Endothelial cell of umbilical vein (primary cell): ENCODE measurements at regions not wholly inside any gene's neighbourhood (a gene's known extent, or its start where the extent isn't known, plus 50 kb on each side); places are given as distances from the start of the nearest gene placed in this dataset.

ENCODE experiments used
- BruUV-seq: library from RNA; stranded (reverse); fragments of 400-500 nt; replicated peaks from 2 replicates; lab custom pipeline; 2021; lab: Mats Ljungman, UMichigan
- CTCF ChIA-PET: fragments of 300-600, 350-600 bp; sonication (Branson Sonifier 250); formaldehyde crosslinking; loops from one replicate; lab custom pipeline; 2021; ENCODE audit warnings: antibody characterized with exemption, inconsistent platforms; lab: Charles Lee
- POLR2A ChIA-PET: fragments of 300-600, 350-600 bp; sonication (Branson Sonifier 250); formaldehyde crosslinking; loops from one replicate; lab custom pipeline; 2021; ENCODE audit warnings: antibody characterized with exemption, inconsistent platforms; lab: Charles Lee
- DNase-seq: peaks from one replicate; pipeline ENCODE4 v3.0.0-alpha.2; 2011; ENCODE audit warnings: low read depth, low spot score
- FAIRE-seq: peaks from 2 replicates; lab custom pipeline; 2011; peaks lifted over from hg19 to GRCh38; lab: Jason Lieb, UNC
- H2AFZ ChIP-seq: 2 replicates; pipeline ENCODE4 v1.6.0; 2012; ENCODE audit warnings: low read depth, low read length, control low read depth, inconsistent platforms
- H3K27ac ChIP-seq: 2 replicates; pipeline ENCODE4 v1.5.1; 2011; ENCODE audit warnings: low read depth, mild to moderate bottlenecking, control low read depth, low read length, moderate library complexity; ENCODE audit not compliant: insufficient read depth
- H3K27me3 ChIP-seq, 2 experiments: 2 replicates each; pipeline versions ENCODE4 v1.6.0 to v1.6.1; 2011; ENCODE audit warnings: low read length in 2 of 2, mixed read lengths in 1 of 2; ENCODE audit not compliant: control insufficient read depth in 2 of 2, insufficient read depth in 2 of 2
- H3K36me3 ChIP-seq, 2 experiments: 2 replicates in 1 of 2; 3 replicates in 1 of 2; pipeline ENCODE4 v1.5.1; 2011; ENCODE audit warnings: low read length in 2 of 2, mild to moderate bottlenecking in 1 of 2, moderate library complexity in 1 of 2; ENCODE audit not compliant: control insufficient read depth in 2 of 2, insufficient read depth in 2 of 2; ENCODE audit errors: extremely low read depth in 1 of 2
- H3K4me1 ChIP-seq: 3 replicates; pipeline ENCODE4 v1.5.1; 2011; ENCODE audit warnings: mild to moderate bottlenecking, low read length; ENCODE audit not compliant: control insufficient read depth, insufficient read depth; ENCODE audit errors: extremely low read depth
- H3K4me2 ChIP-seq: 2 replicates; pipeline ENCODE4 v1.6.1; 2011; ENCODE audit warnings: low read length, control low read depth, mixed read lengths; ENCODE audit not compliant: insufficient read depth
- H3K4me3 ChIP-seq, 3 experiments: fragments of 200-600 bp in 1 of 3; sonication (generic), shearing (Covaris generic) in 1 of 3; replicated peaks in 1 of 3; 2 replicates each; pipeline ENCODE4 v1.5.1; 2011 to 2016; ENCODE audit warnings: control low read depth in 3 of 3, low read length in 3 of 3, mild to moderate bottlenecking in 2 of 3, inconsistent platforms in 1 of 3, low read depth in 1 of 3, moderate library complexity in 1 of 3; ENCODE audit not compliant: insufficient read depth in 1 of 3
- H3K79me2 ChIP-seq: 2 replicates; pipeline ENCODE4 v1.6.0; 2012; ENCODE audit warnings: low read length, inconsistent platforms; ENCODE audit not compliant: control insufficient read depth, insufficient read depth
- H3K9ac ChIP-seq: replicated peaks from 2 replicates; pipeline ENCODE3; 2011; ENCODE audit warnings: low read length, control low read depth; ENCODE audit not compliant: insufficient read depth; ENCODE audit errors: extremely low read depth
- H3K9me1 ChIP-seq: replicated peaks from 3 replicates; pipeline ENCODE4 v1.6.0; 2011; ENCODE audit warnings: mild to moderate bottlenecking, low read length; ENCODE audit not compliant: control insufficient read depth, insufficient read depth; ENCODE audit errors: extremely low read depth
- H3K9me3 ChIP-seq: replicated peaks from 2 replicates; pipeline ENCODE4 v1.5.1; 2012; ENCODE audit warnings: low read length, inconsistent platforms; ENCODE audit not compliant: control insufficient read depth, insufficient read depth
- H4K20me1 ChIP-seq: replicated peaks from 2 replicates; pipeline ENCODE3; 2011; ENCODE audit warnings: mild to moderate bottlenecking, low read length; ENCODE audit not compliant: control insufficient read depth, insufficient read depth; ENCODE audit errors: extremely low read depth
- EZH2 ChIP-seq: IDR thresholded peaks from 2 replicates; pipeline ENCODE4 v1.6.1; 2012; ENCODE audit warnings: borderline replicate concordance, low read depth, mild to moderate bottlenecking, moderate library complexity, low read length, inconsistent platforms; ENCODE audit not compliant: severe bottlenecking
- FOS ChIP-seq: IDR thresholded peaks from 2 replicates; pipeline ENCODE4 v1.6.1; 2011; ENCODE audit warnings: mild to moderate bottlenecking, low read length, moderate library complexity, borderline replicate concordance; ENCODE audit not compliant: insufficient read depth
- GATA2 ChIP-seq: IDR thresholded peaks from 2 replicates; pipeline ENCODE4 v1.7.0; 2011; ENCODE audit warnings: low read depth, mild to moderate bottlenecking, moderate library complexity, mixed read lengths, low read length; ENCODE audit not compliant: insufficient read length, insufficient read depth
- JUN ChIP-seq: IDR thresholded peaks from 2 replicates; pipeline ENCODE4 v1.6.1; 2011; ENCODE audit warnings: borderline replicate concordance, low read depth; ENCODE audit not compliant: insufficient read length, insufficient read depth
- MYC ChIP-seq: IDR thresholded peaks from one replicate; pipeline ENCODE4 v1.6.1; 2011; ENCODE audit warnings: mild to moderate bottlenecking, low read depth, low read length
- POLR2A ChIP-seq: IDR thresholded peaks from 2 replicates; pipeline ENCODE4 v1.6.1; 2012; ENCODE audit warnings: low read depth, mild to moderate bottlenecking, control low read depth, low read length
- POLR2AphosphoS5 ChIP-seq: IDR thresholded peaks from 2 replicates; pipeline ENCODE4 v1.6.1; 2012; ENCODE audit warnings: low read depth, mild to moderate bottlenecking, control low read depth, low read length, moderate library complexity; ENCODE audit not compliant: insufficient read depth
- dilution Hi-C: fragments of 300-500 bp; cut with MboI; formaldehyde crosslinking; loops from one replicate; pipeline ENCODE4 v1.15.0; 2019; ENCODE audit warnings: low sequenced_read_pairs; ENCODE audit not compliant: extremely low pct_ligation_motif_present
- intact Hi-C: fragments of 100-400 bp; cut with micrococcal nuclease; formaldehyde crosslinking; loops from one replicate; pipeline ENCODE4 v1.10.0; 2022
- TF ChIP-seq, protein P1 (sequence below), 2 donors: IDR thresholded peaks; 1 replicate in 1 of 2; 2 replicates in 1 of 2; pipeline ENCODE4 v1.5.1; 2011; ENCODE audit warnings: low read length in 2 of 2, mild to moderate bottlenecking in 2 of 2, moderate library complexity in 2 of 2, control low read depth in 1 of 2, inconsistent platforms in 1 of 2, low read depth in 1 of 2; ENCODE audit not compliant: insufficient read depth in 1 of 2; ENCODE audit errors: extremely low read depth in 1 of 2
- TF ChIP-seq, protein P2 (sequence below): IDR thresholded peaks from 2 replicates; pipeline ENCODE4 v1.6.1; 2011; ENCODE audit not compliant: insufficient read depth, insufficient read length

DNA sequence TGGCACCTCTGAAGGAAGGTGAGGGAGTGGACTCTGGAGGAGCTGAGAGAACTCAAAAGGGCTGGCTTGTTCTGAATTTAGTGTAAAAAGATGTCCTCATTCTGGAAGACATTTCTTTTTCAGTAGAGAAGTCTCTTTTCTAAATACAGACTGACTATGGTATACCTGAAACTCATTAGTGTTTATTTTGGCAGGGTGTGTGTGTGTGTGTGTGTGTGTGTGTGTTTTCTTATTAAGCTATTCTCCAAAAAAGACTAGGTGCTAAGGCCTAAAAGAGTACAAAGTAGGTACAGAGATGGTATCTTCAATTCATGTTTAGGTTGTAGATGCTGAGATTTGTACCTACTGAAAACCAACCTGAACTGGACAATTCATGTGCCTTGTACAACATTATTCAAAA lies 196.4 kb downstream of the SPRY2 start:
- ChIA-PET POLR2A (no interaction called here), CTCF (interaction anchor here (2.3 kb wide), 1 partner anchor 12 kb away, joined by 7 read pairs; no protein-coding TSS in a partner anchor)
- FAIRE-seq (peak; percentile 12), DNase-seq (no peak)
- H3K27ac ChIP-seq, result no peak overlapping the region
- H3K79me2 ChIP-seq, result no peaks in the 10 kb centered on the region
- H3K4me1 ChIP-seq, result no peaks in the 10 kb centered on the region
- H3K9me3 ChIP-seq, result no peaks in the 10 kb centered on the region
- dilution Hi-C loops (no loop called here), intact Hi-C loops (no loop called here)
- H2AFZ ChIP-seq, result no peak overlapping the region
- no peaks in the 10 kb centered on the region for H4K20me1 ChIP-seq
- H3K27me3 ChIP-seq, result no peaks in the 10 kb centered on the region
- H3K9ac ChIP-seq, result no peak overlapping the region
- no peaks in the 10 kb centered on the region for H3K36me3 ChIP-seq
- no peak overlapping the region for H3K4me3 ChIP-seq
- TF ChIP-seq POLR2AphosphoS5 (no peak), JUN (no peak)
- TF ChIP-seq, protein P1, sequence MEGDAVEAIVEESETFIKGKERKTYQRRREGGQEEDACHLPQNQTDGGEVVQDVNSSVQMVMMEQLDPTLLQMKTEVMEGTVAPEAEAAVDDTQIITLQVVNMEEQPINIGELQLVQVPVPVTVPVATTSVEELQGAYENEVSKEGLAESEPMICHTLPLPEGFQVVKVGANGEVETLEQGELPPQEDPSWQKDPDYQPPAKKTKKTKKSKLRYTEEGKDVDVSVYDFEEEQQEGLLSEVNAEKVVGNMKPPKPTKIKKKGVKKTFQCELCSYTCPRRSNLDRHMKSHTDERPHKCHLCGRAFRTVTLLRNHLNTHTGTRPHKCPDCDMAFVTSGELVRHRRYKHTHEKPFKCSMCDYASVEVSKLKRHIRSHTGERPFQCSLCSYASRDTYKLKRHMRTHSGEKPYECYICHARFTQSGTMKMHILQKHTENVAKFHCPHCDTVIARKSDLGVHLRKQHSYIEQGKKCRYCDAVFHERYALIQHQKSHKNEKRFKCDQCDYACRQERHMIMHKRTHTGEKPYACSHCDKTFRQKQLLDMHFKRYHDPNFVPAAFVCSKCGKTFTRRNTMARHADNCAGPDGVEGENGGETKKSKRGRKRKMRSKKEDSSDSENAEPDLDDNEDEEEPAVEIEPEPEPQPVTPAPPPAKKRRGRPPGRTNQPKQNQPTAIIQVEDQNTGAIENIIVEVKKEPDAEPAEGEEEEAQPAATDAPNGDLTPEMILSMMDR (IDR thresholded peaks at IDR 0.05; ENCODE audit: extremely low read depth in 1 of 2, insufficient read depth in 1 of 2, low read depth in 1 of 2, low read length in 2 of 2), result no peak
- no peak overlapping the region for H3K4me2 ChIP-seq
- H3K9me1 ChIP-seq, result no peaks in the 10 kb centered on the region
- no TSS peak for BruUV-seq

DNA sequence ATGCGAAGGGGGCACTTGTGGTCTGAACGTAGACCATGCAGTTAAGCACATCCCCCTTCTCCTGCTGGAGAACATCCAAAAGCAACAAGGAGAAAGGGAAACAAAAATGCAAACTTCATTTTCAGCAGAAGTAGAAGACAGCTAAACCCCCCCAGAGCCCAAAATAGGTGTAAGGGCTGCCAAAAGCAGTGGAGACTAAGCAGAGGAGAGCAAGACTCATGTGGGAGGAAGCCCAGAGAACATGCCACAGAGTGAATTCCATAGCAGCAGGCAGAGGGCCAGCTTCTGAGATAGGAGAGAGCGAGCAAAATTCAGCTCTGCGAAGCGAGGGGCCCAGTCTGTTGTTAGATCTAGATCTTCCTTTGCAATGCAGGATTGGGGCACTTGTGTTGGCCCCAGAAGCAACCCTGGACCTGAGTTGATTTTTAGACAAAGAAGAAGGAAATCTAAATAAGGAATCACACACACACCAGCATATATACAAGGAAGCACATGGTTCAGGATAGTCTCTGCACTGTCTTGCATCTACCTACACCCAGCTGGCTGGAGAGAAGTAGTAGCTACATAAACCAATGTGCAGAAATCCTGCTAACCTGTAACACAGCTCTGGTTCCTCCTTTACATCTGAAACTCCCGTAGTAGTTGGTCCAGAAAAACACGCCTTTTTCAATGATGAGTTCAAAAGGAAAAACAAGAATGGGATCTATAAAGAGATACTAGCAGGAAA lies 199.6 kb downstream of the SPRY2 start:
- DNase-seq (peak; percentile 19), FAIRE-seq (no peak)
- no peak overlapping the region for H3K4me3 ChIP-seq
- no TSS peak for BruUV-seq
- peak overlapping the region; percentile 0 for H2AFZ ChIP-seq
- ChIA-PET POLR2A (no interaction called here), CTCF (interaction anchor here (1.4 to 1.5 kb wide), 2 partner anchors 13 to 200 kb away, joined by 3 to 6 read pairs; partner anchors contain the start of gene SPRY2)
- no peaks in the 10 kb centered on the region for H4K20me1 ChIP-seq
- H3K9me3 ChIP-seq, result no peaks in the 10 kb centered on the region
- TF ChIP-seq GATA2, result no peak
- no peak for TF ChIP-seq JUN
- no peak for TF ChIP-seq POLR2AphosphoS5
- no peak for TF ChIP-seq MYC
- TF ChIP-seq, protein P2, sequence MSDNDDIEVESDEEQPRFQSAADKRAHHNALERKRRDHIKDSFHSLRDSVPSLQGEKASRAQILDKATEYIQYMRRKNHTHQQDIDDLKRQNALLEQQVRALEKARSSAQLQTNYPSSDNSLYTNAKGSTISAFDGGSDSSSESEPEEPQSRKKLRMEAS, result no peak
- TF ChIP-seq POLR2A, result no peak
- TF ChIP-seq EZH2, result no peak
- no peak for TF ChIP-seq FOS
- TF ChIP-seq, protein P1 (IDR thresholded peaks at IDR 0.05; ENCODE audit: extremely low read depth in 1 of 2, insufficient read depth in 1 of 2, low read depth in 1 of 2, low read length in 2 of 2), result no peak
- H3K36me3 ChIP-seq, result no peaks in the 10 kb centered on the region
- H3K9ac ChIP-seq, result no peak overlapping the region
- H3K79me2 ChIP-seq, result no peaks in the 10 kb centered on the region
- intact Hi-C loops (no loop called here), dilution Hi-C loops (no loop called here)
- no peaks in the 10 kb centered on the region for H3K27me3 ChIP-seq
- no peak overlapping the region for H3K4me2 ChIP-seq
- H3K9me1 ChIP-seq, result no peaks in the 10 kb centered on the region
- no peaks in the 10 kb centered on the region for H3K4me1 ChIP-seq
- H3K27ac ChIP-seq, result no peak overlapping the region
